ENCODE measurements at regions not wholly inside any gene's neighbourhood (a gene's known extent, or its start where the extent isn't known, plus 50 kb on each side); places are given as distances from the start of the nearest gene placed in this dataset.
"Not testable (repeated sequence)": the region's sequence is repeated elsewhere in the genome, so short reads cannot be mapped to it uniquely, and the experiment has no call there.

DNA sequence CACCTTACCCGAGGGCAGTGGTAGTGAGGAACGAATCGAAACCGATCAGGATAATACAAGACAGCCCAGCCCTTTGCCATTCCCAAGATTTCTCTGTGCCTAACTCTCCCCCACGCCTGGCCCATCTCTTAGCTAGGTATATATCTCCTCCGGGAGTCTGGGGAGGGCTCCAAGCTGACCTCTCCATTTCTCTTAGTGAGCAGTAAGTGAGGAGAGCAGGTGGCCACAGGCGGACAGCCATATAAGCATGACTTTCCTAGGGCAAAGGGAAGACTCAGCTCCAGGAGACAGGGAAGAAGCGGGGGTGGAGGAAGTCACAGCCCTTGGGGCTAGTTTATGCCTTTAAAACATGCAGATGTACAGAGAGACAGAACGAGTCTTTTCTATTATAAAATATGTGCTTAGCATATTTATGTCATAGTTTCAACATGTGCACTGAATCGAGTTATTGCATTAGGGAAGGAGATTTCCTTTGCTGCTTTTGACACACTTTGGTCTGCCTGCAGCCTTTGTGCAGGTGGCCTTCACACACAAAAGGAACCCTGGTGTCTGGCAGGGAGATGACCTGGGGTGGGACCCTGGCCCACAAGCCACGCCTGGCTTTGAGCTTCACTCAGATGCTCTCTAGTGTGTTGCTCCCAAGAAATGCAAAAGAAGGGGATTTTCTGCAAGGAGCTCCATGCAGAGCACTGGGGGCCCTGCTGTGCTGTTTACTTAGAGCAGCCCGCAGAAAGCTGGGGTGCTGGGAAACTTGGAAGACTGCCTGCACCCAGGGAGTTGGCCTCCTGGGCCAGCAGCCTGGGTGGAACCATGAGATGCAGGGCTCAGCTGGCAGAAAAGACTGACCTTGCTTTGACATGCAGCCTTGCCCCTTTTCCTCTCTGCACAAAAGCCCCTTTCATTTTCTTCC is 613.3 kb downstream of the BCOR start:
- DNase-seq = no peak

DNA sequence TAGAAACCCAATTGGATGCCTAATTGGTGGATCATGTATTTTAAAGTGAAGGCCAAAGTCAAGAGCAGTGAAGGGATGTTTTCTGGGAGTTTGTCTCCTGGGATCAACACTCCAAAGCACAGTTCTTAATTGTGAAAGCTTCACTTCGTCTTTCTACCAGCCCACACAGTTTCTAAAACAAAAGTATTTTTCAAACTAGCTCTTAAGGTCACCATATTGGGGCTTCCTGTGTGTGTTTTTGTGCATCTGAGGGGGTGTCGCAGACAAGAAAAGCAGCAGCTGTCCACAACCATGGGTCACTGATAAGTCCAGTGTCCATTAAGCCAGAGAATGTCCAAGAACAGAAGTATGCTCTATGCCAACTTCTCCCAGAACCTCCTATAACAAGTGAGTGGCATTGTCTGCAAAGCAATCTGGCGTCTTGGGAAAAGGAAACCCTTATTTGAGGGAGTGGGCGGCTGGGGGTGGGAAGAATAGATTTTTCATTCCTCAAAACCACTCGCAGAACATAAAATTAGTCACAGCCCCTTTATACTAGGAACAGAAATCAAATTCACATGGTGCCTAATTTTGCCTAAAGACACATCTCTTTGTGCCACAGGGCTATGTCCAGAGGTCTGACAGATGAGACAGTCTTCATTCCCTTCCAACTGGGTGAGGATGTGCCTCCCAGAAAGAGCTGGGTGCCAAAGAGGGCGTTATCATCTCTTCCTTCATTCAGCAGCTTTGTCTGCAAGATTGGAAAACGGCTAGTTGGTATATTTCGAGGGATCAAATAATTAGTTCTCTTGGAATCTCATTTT is 610.4 kb downstream of the BCOR start:
- no peak for DNase-seq

DNA sequence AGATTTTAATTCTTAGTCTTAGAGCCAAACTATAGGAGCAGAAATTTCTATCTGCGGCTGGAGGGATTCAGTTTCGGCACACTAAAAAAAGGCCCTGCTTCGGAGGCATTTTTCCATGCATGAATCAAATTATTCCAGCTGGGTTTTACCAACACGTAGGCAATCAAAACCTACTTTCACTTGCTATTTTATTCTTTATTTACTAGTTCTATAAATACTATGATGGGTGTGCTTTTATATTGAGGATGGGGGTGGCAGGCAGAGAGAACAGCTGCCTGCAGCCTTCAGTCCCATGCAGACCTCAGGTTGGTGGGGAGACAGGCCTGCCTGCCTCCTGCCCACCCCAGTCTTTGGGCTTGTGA is 609.8 kb downstream of the BCOR start:
- no peak for DNase-seq

DNA sequence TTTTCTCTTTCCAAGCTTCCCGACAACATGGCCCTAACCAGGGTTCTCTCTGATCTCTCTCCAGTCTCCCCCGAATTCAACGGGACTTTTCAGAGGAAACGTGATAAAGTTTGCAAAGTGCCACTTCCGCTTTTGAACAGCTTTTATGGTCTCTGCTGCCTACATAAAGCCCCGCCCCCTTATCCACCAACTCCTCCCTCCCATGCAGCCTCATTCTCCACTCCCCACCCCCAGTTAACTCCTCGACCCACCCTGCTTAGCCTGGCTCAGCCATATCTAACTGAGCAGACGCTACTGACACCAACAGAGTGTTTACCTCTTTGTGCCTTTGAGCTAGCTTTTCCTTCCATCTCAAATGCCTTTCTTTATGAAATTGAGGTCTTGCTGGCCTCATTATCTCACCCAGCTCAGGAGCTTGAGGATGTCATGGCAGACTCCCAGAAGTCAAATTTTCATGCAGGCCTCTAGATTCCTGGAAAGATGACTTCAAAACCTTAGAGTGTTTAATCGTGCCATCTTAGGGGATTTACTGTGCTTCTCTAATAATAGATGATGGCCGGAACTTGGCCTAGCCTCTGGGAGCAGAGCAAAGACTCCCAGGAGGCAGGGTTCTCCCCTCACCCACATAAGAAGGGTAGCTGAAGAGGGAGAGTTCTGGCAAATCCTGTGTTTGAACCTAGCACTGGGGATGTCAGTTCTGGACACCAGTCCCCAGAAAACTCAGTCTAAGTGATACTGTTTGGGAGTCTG is 606.0 kb downstream of the BCOR start:
- DNase-seq = peak; percentile 46

DNA sequence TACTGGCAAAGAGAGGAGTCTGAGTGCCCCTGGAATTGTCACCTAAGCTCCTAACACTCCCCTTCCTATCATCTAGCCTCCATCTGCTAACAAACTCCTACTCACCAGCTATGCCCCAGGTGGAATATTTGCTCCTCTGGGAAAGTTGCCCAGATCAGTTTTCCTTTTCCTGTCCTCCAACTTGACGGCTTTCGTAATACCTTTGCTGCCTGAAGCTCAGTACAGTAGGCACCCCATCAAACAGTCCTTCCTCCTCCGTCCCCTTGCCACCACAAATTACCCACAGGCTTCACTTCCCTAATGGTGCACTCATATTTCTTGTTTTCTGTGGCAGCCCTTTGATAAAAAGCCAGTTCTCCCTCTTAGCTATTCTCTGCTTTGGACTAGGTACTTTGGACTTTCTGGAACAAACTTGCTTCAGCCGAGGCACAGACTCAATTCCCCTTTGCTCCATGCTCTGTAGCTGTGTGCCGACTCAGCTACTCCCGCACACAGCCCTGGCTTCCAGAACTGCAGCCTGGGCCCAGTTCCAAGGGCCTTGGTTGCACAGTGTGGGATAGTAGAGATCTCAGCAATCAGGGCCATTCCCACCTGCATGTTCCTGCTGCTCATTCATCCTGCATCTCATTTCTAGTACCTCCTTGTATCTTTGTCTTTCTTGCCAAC is 605.1 kb downstream of the BCOR start:
- DNase-seq = no peak

DNA sequence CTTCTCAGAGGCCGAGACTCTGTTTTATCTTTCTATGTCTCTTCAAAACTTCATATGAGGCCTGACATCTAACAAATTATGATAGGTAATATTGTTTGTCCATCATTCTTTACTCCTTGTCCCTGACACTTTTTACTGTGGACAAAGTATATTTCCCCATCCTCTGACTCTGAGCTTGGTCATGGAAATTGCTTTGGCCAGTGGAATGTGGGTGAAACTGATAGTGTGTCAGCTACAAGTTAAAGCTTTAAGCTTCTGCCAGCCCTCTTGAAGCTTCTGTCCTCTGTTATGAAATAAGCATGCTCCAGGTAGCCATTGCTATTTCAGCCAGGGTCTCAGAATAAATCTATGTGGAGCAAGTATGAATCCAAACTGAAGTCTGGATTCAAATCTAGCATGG is 604.6 kb downstream of the BCOR start:
- DNase-seq = no peak

DNA sequence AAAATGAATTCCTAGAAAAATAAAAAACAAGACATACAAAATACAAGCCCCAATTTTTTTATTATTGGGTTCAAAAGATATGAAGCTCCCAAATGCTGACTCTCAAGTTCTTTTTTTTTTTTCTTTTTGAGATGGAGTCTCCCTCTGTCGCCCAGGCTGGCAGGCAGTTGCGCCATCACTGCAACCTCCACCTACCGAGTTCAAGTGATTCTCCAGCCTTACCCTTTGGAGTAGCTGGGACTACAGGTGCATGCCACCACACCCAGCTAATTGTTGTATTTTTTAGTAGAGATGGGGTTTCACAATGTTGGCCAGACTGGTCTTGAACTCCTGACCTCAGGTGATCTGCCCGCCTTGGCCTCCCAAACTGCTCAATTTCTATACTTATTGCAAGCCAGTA is 600.6 kb downstream of the BCOR start:
- not testable (repeated sequence) for DNase-seq

DNA sequence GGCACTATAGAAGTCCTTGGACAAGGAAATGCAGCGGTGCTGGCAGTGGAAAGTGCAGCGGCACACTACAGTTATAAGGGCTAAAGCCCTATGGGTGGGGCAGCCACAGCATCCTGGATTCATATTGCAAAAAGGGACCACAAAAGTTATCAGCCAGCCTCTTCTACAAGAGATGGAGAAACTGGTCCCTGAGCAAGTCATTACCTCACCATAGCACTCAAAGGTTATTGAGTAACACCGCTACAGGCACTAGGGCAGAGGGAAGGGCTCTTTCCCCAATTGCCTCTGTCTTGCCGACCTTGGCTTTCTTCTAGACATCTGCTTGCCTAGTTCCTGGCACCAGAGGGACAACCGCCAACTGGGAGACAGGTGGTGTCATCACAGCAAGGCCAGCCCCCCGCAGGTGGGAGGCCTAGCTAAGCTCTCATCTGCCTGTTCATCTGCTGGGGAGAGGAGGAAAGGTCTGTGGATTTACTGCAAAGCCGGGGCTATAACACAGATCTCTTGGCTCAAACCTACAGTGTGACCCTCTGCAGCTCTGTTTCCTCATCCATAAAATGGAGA is 600.0 kb downstream of the BCOR start:
- DNase-seq = no peak

DNA sequence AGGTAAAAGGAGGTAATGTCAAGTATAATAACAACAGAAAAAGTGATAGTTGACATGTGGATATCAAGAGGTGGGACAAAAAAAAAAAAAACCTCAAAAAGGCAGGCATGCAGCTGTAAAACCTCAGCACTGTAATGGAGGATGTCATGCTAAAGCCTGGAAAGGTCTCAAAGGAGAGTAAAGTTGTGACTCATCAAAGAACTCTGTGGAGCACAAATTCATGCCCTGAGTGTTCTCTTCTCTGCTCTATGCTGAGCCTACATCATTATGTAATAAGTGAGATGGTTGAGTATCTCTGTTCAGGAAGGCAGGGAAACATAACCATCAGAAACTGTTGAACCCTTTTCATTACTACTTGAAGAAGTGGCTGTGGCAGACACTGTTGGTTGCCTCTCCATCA is 597.8 kb downstream of the BCOR start:
- no peak for DNase-seq

DNA sequence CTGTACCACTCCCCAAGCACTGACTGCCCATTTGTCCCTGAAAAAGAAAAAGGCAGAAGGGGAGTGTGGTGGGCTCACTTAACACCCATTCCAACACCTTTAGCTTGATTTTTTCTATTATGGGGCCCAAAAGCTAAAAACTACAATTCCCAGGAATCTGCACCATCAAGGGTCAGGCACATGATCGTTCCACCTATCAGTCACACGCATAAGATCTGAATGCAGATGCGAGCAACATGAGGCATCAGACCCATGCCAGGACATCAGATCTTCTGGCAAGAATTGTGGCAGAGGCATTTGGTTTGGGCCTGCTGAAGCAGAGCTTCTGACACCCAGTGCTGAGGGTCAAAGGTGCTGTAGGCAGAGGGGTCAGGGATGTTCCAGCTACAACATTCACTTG is 595.9 kb downstream of the BCOR start:
- no peak for DNase-seq

DNA sequence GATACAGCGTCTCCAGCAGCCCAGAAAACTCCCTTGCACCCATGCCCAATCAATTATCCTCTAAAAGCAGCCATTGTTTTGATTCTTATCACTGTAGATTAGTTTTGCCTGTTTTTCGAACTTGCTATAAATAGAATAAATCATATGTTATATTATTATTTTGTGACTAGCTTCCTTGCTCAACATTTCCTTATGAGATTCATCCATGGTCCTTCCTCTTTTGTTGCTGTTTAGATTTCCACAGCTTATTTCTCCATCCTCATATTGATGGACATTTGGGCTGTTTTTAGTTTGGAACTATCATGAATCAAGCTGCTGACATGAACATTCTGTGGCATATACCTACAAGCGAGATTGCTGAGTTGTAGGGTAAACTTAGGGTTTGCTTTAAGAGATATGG is 595.3 kb downstream of the BCOR start:
- DNase-seq = no peak

DNA sequence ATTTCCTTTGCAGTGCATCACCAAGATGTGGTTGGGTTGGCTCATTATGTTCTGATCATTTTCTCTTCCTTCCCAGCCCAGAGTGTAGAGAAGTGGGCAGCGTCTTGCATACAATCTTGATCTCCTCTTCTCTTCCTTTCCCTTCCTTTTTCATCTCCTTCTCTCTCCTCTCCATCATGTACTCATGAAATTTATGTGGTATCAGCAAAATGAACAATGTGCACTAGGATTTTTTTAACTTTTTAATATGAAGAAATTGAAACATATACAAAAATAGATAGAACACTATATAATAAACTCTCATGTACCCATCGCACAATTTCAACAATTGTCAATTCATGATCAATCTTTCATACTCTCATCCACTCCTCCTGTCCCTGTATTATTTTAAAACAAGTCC is 593.5 kb downstream of the BCOR start:
- no peak for DNase-seq

DNA sequence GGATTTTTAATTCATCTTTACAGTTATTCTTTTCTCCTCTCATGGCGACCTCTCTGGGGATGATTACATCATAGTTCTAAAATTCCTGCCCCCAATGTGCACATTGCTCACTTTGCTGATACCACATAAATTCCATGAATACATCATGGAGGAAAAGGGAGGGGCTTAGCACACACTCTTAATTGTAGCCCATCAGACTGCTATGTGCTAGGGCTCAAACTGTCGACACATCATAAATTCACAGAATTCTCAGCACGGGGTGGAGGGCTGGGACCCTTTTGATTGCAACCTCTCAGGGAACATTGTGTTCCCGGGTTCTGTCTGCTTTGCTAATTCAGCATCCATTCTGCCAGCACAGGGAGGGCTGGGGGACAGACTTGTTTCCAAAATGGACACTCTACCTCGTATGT is 592.9 kb downstream of the BCOR start:
- no peak for DNase-seq

DNA sequence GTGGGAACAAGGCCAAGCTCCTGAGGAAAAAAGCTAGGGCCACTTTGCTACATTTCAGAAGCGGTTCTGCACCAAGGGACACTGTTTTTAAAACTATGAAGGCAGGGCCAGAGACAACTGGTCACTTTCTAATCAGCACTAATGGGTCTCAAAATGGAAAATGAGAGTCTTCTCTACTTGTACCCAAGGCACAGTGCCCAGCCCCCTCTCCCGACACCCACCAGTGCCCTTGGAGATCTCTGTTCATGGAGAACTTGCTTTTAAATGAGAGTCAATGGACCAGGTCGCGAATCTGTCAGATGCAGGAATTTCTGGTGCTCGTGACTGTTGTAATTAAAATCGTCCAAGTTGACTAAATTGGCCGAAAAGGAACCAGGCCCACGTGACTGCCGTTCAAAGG is 591.6 kb downstream of the BCOR start:
- DNase-seq = no peak

DNA sequence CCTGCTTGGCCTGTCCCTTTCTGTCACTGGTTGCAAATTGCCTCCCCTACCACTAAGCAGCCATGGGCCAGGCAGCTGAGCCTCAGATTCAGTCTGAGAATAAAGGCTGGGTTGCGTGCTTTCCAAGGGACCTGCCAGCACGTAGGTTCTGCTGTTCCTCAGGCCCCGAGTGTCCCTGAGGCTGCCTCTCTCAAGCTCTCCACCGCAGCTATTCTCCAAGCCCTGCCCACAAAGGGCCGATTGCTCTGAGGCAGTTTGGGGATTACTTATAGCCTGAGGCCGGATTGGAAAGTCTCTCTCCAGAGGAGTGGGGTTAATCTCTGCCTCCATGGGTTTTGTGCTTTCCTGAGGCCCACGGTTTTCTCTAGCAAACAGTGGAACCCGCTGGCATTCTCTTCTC is 590.7 kb downstream of the BCOR start:
- DNase-seq = no peak

DNA sequence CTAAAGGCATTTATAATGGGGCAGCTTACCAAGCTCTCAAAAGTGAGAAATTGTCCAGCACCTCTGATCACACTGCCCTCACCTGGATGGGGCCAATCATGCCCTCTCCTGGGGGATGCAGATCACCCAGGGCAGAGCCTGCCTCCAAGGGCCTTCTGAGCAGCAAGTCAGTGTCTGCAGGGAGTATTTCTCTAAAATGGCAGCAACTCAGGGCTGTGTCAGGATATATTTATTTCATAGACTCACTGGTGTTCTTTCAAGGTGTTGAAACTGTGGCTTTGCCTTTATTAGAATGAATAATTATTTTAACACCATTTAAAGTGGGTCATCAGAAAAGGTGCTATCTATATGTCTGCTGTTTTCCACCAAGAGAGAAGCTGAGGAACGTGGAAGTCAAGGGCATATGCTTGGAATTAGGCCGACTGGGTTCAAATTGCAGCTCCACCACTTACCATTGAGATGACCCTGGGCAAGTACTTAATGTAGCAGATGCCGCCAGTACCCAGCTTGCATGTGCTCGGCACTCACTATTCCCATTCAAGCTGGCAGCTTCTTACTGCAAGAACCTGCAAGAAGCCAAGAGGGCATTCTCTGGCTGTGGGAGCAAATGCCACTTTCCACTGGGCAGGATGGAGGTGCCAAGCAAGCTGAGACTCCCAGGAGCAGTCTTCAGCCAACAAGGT is 590.0 kb downstream of the BCOR start:
- DNase-seq = no peak

DNA sequence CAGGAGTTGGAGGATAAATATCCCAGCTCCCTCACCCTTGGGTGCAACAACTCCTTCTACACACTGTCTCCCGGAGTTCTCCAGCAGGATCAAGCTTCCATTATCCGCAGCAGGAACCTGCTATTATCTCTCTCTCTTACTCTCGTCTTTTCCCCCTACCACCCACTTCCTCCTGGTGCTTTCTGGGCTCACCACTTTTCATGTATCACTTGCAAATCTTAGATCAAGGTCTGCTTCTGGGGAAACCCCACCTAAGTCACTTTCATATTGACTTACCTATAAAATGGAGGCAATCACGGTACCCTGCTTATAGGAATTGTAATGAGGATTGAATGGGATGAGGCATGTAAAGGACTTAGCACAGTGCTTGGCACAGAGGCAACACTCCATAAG is 589.5 kb downstream of the BCOR start:
- DNase-seq = no peak

DNA sequence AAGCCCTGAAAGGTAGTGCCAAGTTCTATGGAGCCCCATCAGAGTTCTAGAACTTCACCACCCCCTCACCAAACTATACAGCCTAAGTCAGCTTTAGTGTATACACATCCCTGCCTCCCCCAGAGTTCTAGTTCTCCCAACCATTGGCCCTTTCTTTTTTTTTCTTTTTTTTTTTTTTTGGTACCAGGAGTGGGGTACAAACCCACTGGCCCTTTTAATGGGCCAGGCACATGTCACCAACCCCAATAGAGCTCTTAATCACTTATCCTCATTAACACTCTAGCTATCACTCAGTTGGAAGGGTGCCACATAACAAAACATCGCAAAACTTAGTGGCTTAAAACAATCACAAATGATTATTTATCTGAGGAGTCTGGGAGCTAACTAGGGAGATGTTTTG is 588.6 kb downstream of the BCOR start:
- no peak for DNase-seq

DNA sequence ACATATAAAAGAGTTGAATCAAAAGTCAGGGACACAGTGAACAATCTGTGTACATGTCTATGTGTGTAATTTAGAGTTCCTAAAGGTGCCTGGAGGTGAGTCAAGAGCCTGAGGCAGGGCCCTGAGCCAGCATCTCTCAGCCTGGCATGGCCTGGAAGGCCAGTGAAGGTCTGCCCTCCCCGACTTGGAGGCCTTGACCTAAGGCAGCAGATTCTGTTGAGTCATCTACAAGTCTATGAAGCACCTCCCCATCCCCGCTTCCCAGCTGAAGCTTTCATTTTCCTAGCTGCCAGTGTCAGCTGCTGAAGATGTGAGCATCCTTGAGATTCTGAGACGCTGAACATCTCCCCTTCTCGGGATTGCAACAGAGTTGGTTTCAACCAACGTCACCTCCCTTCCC is 583.9 kb downstream of the BCOR start:
- no peak for DNase-seq

DNA sequence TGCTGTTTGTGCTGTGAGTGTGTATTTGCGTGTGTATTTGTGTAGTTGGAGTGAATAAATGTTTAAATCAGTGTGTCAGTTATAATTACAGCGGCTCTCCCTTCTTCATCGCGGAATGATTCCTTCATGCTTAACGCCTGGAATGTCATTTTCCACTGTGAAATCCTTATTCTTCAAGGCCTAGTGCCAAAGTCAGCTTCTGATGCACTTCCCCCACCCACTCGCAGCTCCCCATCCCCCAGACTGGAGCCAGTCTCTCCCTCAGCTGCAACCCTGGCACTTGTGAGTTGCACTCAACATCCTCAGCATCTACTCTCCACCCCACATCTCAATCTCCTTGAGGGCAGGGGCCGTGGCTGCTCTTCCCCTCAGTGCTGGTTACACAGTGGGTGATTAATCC is 583.0 kb downstream of the BCOR start:
- no peak for DNase-seq

DNA sequence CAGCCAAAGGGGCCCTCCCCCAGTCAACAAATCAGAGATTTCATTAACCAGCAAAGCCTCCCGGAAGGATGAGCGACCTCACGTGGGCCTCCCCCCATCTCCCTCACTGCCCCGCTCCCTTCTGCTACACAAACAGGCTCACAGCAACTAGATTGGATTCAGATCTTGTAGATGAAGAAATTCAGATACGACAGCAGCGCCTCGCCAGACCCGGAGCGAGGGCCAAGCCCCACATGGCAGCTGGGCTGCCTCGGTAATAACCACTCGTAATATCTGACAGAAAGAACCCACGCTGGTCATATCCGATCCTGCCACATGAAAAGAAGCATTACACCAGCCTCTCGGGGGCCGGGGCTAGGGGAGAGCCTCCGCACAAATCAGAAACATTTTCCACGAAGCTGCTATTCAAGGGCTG is 581.3 kb downstream of the BCOR start:
- no peak for DNase-seq

DNA sequence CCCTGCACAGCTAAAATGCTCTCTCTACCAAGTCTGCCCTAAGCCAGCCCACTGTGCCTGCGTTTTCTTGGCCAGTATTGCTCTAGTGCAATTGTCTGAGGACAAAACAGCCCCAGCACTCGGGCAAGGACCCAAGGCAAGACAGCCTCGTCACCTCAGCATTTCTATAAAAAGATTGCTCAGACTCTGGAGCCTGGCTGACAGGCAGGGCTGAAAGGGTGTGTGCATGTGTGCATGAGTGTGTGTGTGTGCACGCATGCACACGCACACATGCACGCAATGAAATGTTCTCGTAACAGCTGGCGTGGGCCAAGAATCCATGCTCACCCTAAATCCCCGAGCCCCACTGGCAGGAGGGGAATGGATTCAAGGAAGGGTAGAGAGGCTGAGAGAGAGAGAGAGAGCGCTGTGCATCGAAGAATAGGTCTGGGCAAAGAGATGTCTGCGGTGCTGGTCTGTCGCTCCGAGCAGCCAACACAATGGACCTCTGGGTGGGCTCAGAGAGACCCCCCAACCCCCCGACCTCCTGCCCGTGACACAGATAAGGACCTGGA is 579.2 kb downstream of the BCOR start:
- DNase-seq = no peak

Data from activated T-cell treated with anti-CD3 and anti-CD28 coated beads for 4 hours (primary cell).